ENCODE measurements at regions not wholly inside any gene's neighbourhood (a gene's known extent, or its start where the extent isn't known, plus 50 kb on each side); places are given as distances from the start of the nearest gene placed in this dataset.

DNA sequence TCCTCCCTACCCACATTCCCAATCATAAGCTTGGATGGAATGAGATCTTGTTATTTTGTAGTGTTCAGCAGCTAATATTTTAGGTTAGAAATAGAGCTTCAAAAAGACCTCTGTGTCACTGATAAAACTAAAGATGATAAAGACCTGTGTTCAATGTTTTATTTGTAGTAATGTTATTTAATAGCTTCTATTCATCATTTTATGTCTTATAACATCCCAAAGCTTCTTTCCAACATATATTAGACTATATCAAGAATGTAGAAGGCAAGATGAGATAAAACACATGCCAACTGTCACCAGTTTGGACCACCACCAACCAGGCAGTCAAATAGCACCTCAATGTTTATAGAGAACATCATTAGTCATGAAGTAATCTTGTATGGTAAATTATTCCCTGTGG lies 409.5 kb upstream of the ITGA1 start:
- H3K27ac ChIP-seq: no peak overlapping the region
- TF ChIP-seq, protein P1, sequence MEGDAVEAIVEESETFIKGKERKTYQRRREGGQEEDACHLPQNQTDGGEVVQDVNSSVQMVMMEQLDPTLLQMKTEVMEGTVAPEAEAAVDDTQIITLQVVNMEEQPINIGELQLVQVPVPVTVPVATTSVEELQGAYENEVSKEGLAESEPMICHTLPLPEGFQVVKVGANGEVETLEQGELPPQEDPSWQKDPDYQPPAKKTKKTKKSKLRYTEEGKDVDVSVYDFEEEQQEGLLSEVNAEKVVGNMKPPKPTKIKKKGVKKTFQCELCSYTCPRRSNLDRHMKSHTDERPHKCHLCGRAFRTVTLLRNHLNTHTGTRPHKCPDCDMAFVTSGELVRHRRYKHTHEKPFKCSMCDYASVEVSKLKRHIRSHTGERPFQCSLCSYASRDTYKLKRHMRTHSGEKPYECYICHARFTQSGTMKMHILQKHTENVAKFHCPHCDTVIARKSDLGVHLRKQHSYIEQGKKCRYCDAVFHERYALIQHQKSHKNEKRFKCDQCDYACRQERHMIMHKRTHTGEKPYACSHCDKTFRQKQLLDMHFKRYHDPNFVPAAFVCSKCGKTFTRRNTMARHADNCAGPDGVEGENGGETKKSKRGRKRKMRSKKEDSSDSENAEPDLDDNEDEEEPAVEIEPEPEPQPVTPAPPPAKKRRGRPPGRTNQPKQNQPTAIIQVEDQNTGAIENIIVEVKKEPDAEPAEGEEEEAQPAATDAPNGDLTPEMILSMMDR (IDR thresholded peaks at IDR 0.05): no peak

DNA sequence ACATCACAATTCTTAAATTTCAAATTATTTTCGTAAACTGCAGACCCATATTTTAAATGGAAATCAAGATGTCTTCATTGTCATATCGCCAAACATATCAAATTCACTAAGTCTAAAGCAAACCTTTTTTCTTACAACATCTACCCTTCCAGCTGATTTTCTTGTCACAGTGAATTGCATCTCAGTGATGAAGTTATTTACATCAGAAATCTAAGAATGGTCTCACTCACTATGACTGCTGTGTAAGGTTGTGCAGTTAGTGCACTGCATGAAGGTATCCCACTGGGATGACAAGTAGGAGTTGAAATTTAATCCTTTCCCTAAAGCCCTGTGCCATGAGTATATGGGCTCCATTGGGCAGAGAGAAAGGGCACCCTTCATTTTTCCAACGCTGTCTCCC lies 399.4 kb upstream of the ITGA1 start:
- DNase-seq (ENCODE audit: low spot score): no peak
- no peak overlapping the region for H3K27ac ChIP-seq
- H3K4me3 ChIP-seq: no peak overlapping the region
- TF ChIP-seq, protein P1 (IDR thresholded peaks at IDR 0.05): no peak

More for the DNA sequence above, 409.5 kb upstream of the ITGA1 start:
- DNase-seq (ENCODE audit: low spot score): no peak
- no peak overlapping the region for H3K4me3 ChIP-seq

DNA sequence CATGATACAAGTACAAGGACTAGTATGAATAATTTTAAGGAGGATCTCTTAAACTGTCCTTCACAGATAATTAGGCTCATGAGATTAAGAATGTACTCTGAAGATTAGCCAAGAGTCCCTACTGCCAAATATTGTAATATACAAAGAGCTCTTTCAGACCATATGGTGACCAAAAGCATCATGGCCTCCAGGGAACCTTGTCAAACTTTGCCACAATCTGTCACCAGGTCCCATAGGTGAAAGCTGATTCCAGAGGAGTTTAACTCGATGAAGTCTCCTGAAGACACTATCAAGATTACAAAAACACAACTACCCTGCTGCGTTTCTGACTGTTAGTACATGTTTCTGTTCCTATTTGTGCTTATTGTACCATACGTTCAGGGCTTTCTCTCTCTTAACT lies 395.4 kb upstream of the ITGA1 start:
- no peak overlapping the region for H3K4me3 ChIP-seq
- H3K27ac ChIP-seq: no peak overlapping the region
- no peak for DNase-seq (ENCODE audit: low spot score)
- TF ChIP-seq, protein P1 (IDR thresholded peaks at IDR 0.05): no peak

DNA sequence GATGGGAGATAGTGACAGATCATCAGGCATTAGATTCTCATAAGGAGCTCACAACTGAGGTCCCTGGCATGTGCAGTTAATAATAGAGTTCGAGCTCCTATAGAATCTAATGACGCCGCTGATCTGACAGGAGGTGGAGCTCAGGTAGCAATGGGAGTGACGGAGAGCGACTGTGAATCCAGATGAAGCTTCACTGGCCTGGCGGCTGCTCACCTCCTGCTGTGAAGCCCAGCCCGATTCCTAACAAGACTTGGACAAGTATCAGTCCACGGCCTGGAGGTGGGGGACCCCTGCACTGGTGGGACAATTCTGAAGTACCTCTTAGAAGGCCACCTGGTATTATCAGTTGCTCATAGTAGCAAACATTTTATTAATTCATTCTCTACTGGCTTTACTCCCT lies 377.9 kb upstream of the ITGA1 start:
- TF ChIP-seq, protein P1 (IDR thresholded peaks at IDR 0.05): no peak
- DNase-seq (ENCODE audit: low spot score): no peak
- Histone ChIP-seq H3K27ac (no peak overlapping the region), H3K4me3 (no peak overlapping the region)

DNA sequence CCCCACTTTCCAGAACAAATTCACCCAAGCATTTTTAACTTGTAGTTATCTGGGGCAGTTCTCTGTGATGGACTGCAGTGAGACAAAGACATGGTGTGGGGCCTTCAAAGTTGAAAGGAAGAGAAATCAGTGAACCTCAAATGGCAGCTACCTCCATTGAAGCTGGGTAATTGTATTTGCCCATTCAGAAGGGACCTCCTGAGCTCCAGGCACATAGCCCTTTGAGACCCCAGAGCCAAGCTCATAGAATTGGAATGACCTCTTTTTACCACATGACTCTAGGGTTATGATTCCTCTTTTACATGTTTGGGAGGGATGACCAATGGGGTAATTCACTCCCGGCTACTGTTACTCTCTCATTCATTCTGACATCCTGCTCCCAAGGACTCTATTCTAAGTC lies 368.4 kb upstream of the ITGA1 start:
- Histone ChIP-seq H3K27ac (no peak overlapping the region), H3K4me3 (no peak overlapping the region)
- TF ChIP-seq, protein P1 (IDR thresholded peaks at IDR 0.05): no peak
- no peak for DNase-seq (ENCODE audit: low spot score)

DNA sequence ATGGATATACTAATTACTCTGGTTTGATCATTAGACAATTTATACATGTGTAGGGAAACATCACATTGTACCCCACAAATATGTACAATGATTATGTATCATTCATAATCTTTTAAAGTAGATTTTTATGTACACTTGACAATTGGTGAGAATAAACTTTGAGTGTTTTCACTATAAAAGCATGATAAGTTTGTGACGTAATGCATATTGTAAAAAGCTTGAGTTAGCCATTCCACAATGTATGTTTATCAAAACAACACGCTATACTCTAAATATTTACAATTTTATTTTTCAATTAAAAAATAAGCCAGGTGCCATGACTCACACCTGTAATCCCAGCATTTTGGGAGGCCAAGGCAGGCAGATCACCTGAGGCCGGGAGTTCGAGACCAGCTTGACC lies 360.1 kb upstream of the ITGA1 start:
- Histone ChIP-seq H3K27ac (no peak overlapping the region), H3K4me3 (no peak overlapping the region)
- no peak for DNase-seq (ENCODE audit: low spot score)
- TF ChIP-seq, protein P1 (IDR thresholded peaks at IDR 0.05): no peak

DNA sequence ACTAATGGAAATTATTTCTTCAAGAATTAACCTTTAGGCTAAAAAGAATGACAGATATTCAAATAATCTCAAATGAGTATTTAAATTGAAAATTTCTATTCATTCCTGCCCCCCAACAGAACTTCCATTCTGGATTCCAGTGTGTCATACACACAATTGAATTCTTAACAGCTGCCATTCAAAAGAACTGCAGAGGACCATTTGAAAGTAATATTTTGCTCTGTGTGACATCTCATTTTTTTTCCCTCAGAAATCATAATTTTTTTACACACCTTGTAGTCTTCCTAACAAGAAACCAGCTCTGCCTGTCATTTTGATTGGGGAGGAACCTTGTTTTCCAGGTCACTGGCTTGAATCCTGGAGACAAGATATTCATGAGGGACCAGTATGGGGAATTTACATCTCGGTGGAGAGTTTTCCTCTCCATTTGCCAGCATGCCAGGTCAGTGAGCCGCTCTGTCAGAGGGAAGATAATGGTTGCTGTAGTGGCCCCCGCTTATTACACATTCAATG lies 358.7 kb upstream of the ITGA1 start:
- Histone ChIP-seq H3K4me3 (no peak overlapping the region), H3K27ac (no peak overlapping the region)
- TF ChIP-seq, protein P1 (IDR thresholded peaks at IDR 0.05): no peak
- no peak for DNase-seq (ENCODE audit: low spot score)

All from coronary artery (tissue), 2 donors.